OCI-LY7 (cell line): ENCODE measurements at regions not wholly inside any gene's neighbourhood (a gene's known extent, or its start where the extent isn't known, plus 50 kb on each side); places are given as distances from the start of the nearest gene placed in this dataset.

Experiments
- EZH2phosphoT487 ChIP-seq: fragments of 200-600 bp; sonication (generic); IDR thresholded peaks from 2 replicates; pipeline ENCODE4 v1.6.1; 2018; ENCODE audit warnings: low read depth, borderline replicate concordance, mild to moderate bottlenecking, mixed run types, antibody characterized with exemption, low read length, moderate library complexity, mixed read lengths
- TF ChIP-seq, protein P1 (sequence below): fragments of 200-600 bp; sonication (generic); conservative IDR thresholded peaks from 2 replicates; pipeline ENCODE4 v1.5.1; 2014; ENCODE audit warnings: mild to moderate bottlenecking, antibody characterized with exemption, low read length, moderate library complexity, mixed read lengths

GRCh38 chr2:186064507-186064906 is 325.9 kb downstream of the FSIP2 start:
- TF ChIP-seq, protein P1, sequence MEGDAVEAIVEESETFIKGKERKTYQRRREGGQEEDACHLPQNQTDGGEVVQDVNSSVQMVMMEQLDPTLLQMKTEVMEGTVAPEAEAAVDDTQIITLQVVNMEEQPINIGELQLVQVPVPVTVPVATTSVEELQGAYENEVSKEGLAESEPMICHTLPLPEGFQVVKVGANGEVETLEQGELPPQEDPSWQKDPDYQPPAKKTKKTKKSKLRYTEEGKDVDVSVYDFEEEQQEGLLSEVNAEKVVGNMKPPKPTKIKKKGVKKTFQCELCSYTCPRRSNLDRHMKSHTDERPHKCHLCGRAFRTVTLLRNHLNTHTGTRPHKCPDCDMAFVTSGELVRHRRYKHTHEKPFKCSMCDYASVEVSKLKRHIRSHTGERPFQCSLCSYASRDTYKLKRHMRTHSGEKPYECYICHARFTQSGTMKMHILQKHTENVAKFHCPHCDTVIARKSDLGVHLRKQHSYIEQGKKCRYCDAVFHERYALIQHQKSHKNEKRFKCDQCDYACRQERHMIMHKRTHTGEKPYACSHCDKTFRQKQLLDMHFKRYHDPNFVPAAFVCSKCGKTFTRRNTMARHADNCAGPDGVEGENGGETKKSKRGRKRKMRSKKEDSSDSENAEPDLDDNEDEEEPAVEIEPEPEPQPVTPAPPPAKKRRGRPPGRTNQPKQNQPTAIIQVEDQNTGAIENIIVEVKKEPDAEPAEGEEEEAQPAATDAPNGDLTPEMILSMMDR, result no peak
- no peak for TF ChIP-seq EZH2phosphoT487
